MM.1S (cell line): ENCODE measurements at regions not wholly inside any gene's neighbourhood (a gene's known extent, or its start where the extent isn't known, plus 50 kb on each side); places are given as distances from the start of the nearest gene placed in this dataset.

Experiments
- EZH2 ChIP-seq: fragments of 300-600 bp; sonication (generic); optimal IDR thresholded peaks from 2 replicates; pipeline ENCODE3; 2017; ENCODE audit warnings: low read depth, mild to moderate bottlenecking, antibody characterized with exemption, low read length, mixed read lengths
- EZH2phosphoT487 ChIP-seq: fragments of 300-600 bp; sonication (generic); IDR thresholded peaks from 2 replicates; pipeline ENCODE4 v1.6.1; 2018; ENCODE audit warnings: antibody characterized with exemption, low read length
- TF ChIP-seq, protein P1 (sequence below): fragments of 300-600 bp; sonication (generic); IDR thresholded peaks from 2 replicates; pipeline ENCODE4 v1.5.1; 2016; ENCODE audit warnings: antibody characterized with exemption, low read length, mixed read lengths

DNA sequence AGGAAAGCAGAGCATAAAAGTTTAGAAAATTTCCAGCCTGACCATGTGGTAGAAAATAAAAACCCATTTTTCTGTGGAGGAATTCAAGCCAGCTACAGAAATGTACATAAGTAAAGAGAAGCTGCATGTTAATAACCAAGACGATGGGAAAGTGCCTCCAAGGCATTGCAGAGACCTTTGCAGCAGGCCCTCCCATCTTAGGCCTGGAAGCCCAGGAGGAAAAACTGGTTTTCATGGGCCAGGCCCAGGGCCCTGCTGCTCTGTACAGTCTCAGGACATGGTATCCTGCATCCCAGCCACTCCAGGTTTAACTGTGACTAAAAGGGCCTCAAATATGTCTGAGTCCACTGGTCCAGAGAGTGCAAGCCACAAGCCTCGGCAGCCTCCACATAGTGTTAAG lies 754.8 kb upstream of the RIOK2 start:
- TF ChIP-seq, protein P1, sequence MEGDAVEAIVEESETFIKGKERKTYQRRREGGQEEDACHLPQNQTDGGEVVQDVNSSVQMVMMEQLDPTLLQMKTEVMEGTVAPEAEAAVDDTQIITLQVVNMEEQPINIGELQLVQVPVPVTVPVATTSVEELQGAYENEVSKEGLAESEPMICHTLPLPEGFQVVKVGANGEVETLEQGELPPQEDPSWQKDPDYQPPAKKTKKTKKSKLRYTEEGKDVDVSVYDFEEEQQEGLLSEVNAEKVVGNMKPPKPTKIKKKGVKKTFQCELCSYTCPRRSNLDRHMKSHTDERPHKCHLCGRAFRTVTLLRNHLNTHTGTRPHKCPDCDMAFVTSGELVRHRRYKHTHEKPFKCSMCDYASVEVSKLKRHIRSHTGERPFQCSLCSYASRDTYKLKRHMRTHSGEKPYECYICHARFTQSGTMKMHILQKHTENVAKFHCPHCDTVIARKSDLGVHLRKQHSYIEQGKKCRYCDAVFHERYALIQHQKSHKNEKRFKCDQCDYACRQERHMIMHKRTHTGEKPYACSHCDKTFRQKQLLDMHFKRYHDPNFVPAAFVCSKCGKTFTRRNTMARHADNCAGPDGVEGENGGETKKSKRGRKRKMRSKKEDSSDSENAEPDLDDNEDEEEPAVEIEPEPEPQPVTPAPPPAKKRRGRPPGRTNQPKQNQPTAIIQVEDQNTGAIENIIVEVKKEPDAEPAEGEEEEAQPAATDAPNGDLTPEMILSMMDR = no peak
- TF ChIP-seq EZH2phosphoT487 (no peak), EZH2 (no peak)
